DMS53 treated with DMSO at 0.1 percent for 48 hours (cell line): ENCODE measurements at regions not wholly inside any gene's neighbourhood (a gene's known extent, or its start where the extent isn't known, plus 50 kb on each side); places are given as distances from the start of the nearest gene placed in this dataset.

Source experiments
- DNase-seq: peaks from one replicate; lab custom pipeline; 2025; ENCODE audit not compliant: unreplicated experiment; lab: John Stamatoyannopoulos, UW

- DNase-seq: no peak
Observed at GRCh38 chr7:94266238-94266644, 128.5 kb upstream of the COL1A2 start.

- no peak for DNase-seq
Observed at GRCh38 chr7:94270772-94271171, 123.9 kb upstream of the COL1A2 start.

DNA sequence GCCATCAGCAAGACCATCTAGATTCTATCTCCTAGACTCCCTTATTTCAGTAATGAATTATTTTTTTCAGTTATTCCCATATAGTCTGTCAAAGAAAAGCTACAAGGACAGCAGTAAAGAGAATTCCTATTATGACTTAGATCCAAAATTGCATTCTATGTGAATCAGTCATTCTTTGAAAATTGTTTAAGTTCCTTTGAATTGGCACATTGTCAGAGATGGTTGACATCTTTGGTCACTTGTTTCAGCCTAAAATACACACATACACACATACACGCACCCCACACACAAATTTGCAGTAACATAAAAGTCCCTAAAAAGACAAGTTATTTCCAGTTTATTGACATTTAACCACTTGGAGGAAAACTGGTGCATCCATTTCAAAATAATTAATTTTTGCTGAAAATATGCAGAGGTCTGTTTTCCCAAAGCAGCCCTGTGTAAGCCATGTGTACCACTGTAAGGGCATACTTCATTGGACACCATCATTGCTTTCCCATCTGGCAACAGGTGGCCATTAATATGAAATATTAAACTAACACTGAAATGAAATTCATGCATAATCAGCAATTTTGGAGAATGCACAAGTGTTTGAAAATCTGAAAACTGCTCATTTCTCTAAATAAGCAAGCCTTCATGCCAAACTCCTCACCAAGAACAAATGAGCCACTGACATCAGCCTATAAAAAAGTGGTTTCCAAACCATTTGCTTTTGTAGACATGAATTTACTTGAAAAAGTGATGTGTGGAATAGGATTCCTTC, 121.7 kb upstream of the COL1A2 start:
- no peak for DNase-seq

- no peak for DNase-seq
Observed at GRCh38 chr7:94274828-94275227, 119.9 kb upstream of the COL1A2 start.

- no peak for DNase-seq
Observed at GRCh38 chr7:94276027-94276426, 118.7 kb upstream of the COL1A2 start.

- DNase-seq: peak; percentile 56
Observed at GRCh38 chr7:94276795-94277194, 117.9 kb upstream of the COL1A2 start.

- no peak for DNase-seq
Observed at GRCh38 chr7:94277236-94277635, 117.5 kb upstream of the COL1A2 start.

- DNase-seq: no peak
Observed at GRCh38 chr7:94280851-94281250, 113.8 kb upstream of the COL1A2 start.

DNA sequence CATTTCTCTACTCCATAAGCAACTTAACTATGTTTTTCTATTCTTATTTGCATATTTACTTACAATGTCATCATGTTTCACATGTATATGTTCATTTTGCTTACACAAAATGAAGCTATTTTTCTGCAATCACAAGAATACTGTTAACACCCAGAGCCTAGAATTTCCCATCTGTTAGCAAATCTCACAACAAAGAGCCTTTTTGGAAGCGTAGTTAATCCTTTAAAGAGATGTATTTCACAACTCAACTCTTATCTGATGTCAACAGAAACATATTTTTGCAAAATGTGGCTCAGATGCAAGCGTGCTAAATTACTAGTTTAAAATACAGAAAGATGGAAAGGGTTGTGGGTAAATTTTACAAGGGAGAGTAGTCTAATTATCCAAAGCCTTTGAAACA, 110.6 kb upstream of the COL1A2 start:
- no peak for DNase-seq

- DNase-seq: no peak
Observed at GRCh38 chr7:94286111-94286510, 108.6 kb upstream of the COL1A2 start.

GRCh38 chr7:94288096-94288495, 106.6 kb upstream of the COL1A2 start:
- no peak for DNase-seq

DNA sequence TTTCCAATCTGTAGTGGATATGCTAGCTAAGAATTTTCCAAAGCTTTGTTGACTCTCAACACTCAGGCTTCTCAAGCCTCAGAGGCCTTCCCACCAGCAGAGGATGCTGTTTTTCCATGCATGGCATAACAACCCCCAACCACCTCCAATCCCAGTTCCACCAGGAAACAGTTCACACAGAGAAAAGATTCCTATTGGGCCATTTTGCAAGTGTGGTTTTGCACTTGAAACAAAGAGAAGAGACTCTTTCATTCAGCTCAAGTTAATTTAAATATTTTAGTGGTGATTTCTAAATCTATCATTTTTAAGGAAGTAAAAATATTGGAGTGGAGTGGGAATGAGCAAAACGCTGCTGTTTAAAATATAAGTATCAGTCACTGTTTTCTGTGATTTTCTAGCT, 105.6 kb upstream of the COL1A2 start:
- DNase-seq: peak; percentile 83

- no peak for DNase-seq
Observed at GRCh38 chr7:94294471-94295131, 100.1 kb upstream of the COL1A2 start.

DNA sequence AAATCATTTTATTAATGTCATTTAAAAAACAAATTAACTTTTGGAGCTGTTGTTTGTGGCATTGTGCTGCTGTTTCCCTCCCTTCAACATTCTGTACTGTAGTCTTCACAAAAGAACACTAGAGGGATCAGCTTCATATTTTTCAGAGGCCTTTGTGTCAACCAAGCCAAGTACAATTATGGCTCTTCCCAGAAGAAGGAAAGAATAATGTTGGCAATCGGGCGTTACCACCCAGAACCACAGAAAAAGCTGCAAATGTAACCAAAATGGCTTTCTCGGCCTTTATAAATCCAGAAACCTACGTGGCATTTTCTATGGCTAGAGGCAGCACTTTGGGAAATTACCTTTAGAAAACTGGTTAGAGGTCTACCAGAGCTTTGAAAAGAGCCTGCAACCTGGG, 98.8 kb upstream of the COL1A2 start:
- DNase-seq: peak; percentile 11

- DNase-seq: no peak
Observed at GRCh38 chr7:94296881-94297280, 97.8 kb upstream of the COL1A2 start.

DNA sequence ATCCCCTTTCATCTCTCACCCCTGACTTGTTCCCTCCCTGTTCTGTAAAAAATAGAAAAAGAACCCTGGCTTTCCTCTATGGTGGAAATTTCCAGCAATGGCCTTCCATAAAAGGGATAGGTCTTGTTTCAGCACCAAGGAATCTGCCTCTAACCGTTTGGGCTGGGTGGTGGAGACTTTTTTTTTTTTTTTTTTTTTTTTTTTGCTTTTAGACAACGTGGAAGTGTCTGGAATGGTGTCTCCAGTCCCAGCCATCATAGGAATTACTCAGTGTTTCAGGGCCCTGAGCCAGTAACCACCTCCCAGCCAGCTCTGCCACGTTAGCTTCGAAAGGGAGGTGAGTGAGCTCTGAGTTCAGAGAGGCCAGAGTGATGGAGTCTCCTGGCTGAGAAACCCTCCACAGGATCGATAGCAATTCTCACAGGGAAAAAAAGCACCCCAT, 97.3 kb upstream of the COL1A2 start:
- no peak for DNase-seq

DNA sequence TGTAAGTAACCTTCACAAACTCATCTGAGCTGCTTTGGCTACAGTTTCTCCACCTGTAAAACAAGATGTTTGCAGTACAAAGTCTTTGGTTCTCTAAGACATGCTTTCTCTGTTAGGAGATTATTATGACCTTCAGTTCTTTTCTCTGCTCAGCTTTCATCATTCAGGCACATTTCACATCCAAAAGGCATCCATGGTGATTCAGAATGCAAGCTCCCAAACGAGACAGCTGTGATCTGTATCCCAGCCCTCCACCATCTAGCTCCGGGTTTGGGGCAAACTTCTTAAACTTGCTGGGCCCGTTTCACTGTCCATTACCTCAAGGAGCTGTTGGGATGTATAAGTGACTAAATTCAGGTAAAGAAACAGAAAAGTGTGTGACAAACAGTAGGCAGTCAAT, 95.8 kb upstream of the COL1A2 start:
- DNase-seq: no peak

DNA sequence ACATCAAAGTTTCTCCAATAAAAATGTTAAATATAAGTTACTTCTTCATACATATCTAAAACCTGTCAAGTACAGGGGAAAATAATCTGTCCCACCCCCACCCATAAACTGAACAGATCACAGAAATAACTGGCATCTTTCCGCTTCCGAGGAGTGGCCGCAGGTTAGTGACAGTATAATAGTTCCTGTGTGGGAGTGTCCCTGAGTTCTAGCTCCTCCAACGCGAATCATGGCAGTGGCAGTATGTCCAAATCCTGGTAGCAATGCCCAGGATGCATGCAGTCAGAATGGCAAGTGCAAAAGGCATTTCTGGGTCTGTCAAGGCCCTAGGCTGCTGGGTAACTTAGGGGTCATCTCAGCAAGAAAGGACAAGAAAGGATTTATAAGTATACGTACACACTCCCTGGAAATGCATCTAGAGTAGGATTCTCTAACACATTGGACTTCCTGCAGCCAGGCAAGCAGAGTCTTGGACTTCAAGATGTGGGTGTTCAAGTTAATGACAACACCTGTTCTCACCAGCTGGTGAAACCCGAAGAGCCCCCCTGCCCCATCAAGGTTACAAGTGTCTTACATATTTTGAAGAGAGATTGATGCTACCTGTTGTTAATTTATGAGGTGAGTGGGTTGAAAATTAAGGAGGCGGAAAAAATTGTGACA, 94.4 kb upstream of the COL1A2 start:
- DNase-seq: no peak

- DNase-seq: no peak
Observed at GRCh38 chr7:94301024-94301586, 93.6 kb upstream of the COL1A2 start.

DNA sequence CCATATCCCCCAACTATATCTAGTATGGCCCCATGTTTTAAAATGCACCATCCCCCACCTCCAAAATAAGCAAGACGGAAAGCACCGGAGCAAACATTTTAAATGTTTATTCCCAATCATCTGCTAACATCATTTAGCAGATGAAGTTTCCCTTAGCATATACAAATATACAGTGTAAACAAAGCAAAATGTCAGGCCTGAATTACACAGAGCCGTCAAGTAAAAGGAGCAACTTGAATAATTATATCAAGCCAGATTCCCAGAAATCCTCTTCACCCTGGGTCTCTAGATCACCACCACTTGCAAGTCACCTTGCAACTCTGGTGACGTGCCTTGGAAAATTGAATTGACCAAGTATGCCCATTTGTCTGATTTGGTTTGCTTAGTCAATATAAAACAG, 91.6 kb upstream of the COL1A2 start:
- no peak for DNase-seq

- DNase-seq: no peak
Observed at GRCh38 chr7:94303695-94304094, 91.0 kb upstream of the COL1A2 start.

DNA sequence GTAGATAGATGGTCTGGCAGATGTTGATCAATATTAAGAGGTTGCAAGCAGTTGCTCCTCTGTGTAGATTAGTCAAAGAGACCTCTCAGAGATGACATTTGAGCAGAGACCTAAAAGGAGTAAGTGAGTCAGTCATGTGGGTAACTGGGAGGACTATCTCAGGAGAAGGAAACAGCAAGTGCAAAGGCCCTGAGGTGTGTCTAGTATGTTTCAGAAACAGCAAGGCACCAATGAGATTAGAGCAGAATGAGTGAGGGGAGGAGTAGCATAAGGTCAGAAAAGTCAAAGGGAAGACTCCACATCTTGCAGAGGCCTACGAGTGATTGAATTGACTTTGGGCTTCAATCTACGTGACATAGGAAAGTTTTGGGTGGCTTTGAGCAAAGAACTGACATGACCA, 89.8 kb upstream of the COL1A2 start:
- DNase-seq: no peak
